GM12873 (cell line): ENCODE measurements at regions not wholly inside any gene's neighbourhood (a gene's known extent, or its start where the extent isn't known, plus 50 kb on each side); places are given as distances from the start of the nearest gene placed in this dataset.

Source experiments
- TF ChIP-seq, protein P1 (sequence below): IDR thresholded peaks from 2 replicates; pipeline ENCODE4 v1.5.1; 2012; ENCODE audit warnings: low read depth, mild to moderate bottlenecking, moderate library complexity, low read length, control low read depth; ENCODE audit not compliant: insufficient read depth; ENCODE audit errors: missing control alignments

DNA sequence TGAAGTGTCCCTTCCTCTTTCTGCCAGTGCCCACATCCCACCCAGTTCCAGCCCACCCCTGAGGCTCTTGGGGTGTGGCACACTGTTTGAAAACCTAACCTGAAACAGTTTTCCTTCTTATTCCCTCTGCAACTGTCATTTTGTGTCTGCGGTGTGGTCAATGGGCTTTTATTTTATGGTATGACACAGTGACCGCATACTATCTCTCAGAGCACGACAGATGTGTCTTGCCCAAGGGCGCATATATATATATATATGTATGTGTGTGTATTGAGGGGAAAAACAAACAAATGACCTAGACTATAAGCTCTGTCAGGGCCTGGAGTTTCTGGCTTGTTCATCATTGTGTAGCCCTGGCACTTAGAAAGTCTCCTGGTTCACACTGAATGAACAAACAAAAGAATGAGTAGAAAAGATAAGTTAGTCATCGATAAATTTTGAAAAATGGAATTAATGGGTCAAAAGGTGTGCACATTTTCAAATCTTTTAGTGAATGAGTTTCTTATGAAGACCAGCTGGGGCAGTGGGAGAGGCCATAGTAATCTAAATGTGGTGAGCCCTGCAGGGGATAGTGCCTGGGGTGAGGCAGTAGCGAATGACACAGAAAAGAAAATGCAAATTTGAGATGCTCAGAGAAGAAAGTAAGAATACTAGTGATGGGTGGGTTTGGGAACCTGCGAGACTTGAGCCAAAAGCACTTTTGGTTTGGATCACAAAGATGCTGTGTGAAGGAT, 198.4 kb downstream of the SNX10 start:
- TF ChIP-seq, protein P1, sequence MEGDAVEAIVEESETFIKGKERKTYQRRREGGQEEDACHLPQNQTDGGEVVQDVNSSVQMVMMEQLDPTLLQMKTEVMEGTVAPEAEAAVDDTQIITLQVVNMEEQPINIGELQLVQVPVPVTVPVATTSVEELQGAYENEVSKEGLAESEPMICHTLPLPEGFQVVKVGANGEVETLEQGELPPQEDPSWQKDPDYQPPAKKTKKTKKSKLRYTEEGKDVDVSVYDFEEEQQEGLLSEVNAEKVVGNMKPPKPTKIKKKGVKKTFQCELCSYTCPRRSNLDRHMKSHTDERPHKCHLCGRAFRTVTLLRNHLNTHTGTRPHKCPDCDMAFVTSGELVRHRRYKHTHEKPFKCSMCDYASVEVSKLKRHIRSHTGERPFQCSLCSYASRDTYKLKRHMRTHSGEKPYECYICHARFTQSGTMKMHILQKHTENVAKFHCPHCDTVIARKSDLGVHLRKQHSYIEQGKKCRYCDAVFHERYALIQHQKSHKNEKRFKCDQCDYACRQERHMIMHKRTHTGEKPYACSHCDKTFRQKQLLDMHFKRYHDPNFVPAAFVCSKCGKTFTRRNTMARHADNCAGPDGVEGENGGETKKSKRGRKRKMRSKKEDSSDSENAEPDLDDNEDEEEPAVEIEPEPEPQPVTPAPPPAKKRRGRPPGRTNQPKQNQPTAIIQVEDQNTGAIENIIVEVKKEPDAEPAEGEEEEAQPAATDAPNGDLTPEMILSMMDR, result no peak

GRCh38 chr7:26490640-26491624, 199.3 kb downstream of the SNX10 start:
- TF ChIP-seq, protein P1, result no peak

DNA sequence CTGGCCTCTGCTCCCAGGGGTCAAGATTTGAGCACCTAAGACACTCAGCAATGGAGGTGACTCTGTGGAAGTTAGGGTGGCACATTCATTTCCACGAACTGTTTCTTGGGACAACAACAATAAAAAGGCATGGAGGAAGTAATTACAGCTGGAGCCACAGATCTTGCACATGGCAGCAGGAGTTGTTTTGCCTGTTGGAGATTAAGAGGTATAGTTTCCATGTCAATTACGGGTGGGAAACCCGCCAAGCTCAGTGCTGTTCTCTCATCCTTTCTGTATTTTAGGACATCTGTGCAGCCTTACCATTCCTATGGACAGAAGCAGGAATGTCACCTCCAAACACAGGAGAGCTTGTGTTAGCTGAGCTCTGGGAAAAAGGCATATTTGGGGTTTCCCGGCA, 201.2 kb downstream of the SNX10 start:
- TF ChIP-seq, protein P1, result no peak

GRCh38 chr7:26493737-26494428, 202.2 kb downstream of the SNX10 start:
- TF ChIP-seq, protein P1, result no peak

GRCh38 chr7:26495569-26495968, 203.9 kb downstream of the SNX10 start:
- TF ChIP-seq, protein P1, result no peak

GRCh38 chr7:26497801-26498596, 206.3 kb downstream of the SNX10 start:
- TF ChIP-seq, protein P1, result no peak
